ENCODE measurements at regions not wholly inside any gene's neighbourhood (a gene's known extent, or its start where the extent isn't known, plus 50 kb on each side); places are given as distances from the start of the nearest gene placed in this dataset.
A peak's percentile ranks its signal among the peaks of the same experiment; 100 is the strongest.

DNA sequence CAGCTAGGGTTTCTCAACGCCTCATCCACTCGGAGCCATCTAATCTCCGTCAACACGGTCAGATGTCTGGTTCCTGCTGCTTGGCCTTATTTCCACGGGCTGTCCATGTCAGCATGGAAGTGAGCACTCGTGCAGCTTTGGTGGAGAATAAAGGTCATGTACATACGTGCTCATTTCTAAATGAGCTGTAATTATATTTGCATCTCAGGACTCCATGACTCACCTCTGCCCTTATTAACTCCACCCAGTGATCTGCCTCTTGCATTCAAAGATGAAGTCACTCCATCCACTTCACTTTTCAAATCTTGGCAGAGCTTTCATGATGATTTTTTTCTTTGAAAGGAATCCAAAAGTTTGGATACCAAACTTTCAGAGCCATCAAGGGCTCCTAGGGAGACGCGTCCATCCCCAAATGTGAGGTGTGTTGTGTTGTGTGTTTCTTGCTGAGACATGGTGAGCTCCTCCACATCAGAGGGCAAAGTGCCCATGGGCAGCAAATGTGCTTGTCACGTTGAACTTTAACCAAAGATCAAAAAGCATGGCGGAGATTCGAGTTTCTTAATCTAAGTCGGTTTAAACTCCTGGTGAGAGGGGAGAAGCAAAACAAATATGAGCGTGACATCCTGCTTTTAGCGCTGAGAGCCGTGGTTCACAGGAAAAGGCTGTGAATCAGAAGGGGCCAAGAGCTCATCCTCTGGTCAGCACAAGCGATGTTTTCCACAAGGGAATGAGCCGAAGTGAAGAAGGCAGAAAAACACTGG lies 68.6 kb upstream of the ERRFI1 start (continued):
- no peak for TF ChIP-seq GLMP (CRISPR knock-in tag; IDR thresholded peaks at IDR 0.05; ENCODE audit: borderline replicate concordance)
- no peak for TF ChIP-seq CENPX (CRISPR knock-in tag; IDR thresholded peaks at IDR 0.05)
- no peak for TF ChIP-seq ZNF337 (CRISPR knock-in tag; IDR thresholded peaks at IDR 0.05; ENCODE audit: borderline replicate concordance, low read depth)
- no peak for TF ChIP-seq EED (CRISPR knock-in tag; IDR thresholded peaks at IDR 0.05)
- TF ChIP-seq ZNF292 (CRISPR knock-in tag; IDR thresholded peaks at IDR 0.05; ENCODE audit: borderline replicate concordance, low read depth) = no peak
- TF ChIP-seq POGK (CRISPR knock-in tag; conservative IDR thresholded peaks at IDR 0.05) = peak; percentile 55; the same call in 1 of the 2 replicates
- TF ChIP-seq SYNCRIP (IDR thresholded peaks at IDR 0.05; ENCODE audit: insufficient read depth, low read depth, low read length) = no peak
- no peak for TF ChIP-seq GTF3A (CRISPR knock-in tag; conservative IDR thresholded peaks at IDR 0.05)
- TF ChIP-seq, protein P1, sequence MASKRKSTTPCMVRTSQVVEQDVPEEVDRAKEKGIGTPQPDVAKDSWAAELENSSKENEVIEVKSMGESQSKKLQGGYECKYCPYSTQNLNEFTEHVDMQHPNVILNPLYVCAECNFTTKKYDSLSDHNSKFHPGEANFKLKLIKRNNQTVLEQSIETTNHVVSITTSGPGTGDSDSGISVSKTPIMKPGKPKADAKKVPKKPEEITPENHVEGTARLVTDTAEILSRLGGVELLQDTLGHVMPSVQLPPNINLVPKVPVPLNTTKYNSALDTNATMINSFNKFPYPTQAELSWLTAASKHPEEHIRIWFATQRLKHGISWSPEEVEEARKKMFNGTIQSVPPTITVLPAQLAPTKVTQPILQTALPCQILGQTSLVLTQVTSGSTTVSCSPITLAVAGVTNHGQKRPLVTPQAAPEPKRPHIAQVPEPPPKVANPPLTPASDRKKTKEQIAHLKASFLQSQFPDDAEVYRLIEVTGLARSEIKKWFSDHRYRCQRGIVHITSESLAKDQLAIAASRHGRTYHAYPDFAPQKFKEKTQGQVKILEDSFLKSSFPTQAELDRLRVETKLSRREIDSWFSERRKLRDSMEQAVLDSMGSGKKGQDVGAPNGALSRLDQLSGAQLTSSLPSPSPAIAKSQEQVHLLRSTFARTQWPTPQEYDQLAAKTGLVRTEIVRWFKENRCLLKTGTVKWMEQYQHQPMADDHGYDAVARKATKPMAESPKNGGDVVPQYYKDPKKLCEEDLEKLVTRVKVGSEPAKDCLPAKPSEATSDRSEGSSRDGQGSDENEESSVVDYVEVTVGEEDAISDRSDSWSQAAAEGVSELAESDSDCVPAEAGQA (IDR thresholded peaks at IDR 0.05; ENCODE audit: low read depth) = no peak
- TF ChIP-seq, protein P1 (CRISPR knock-in tag; IDR thresholded peaks at IDR 0.05; ENCODE audit: borderline replicate concordance) = no peak
- peak; percentile 71 for TF ChIP-seq TARDBP (CRISPR knock-in tag; IDR thresholded peaks at IDR 0.05)
- TF ChIP-seq SMARCE1 (IDR thresholded peaks at IDR 0.05; ENCODE audit: borderline replicate concordance) = no peak
- no peak for TF ChIP-seq ZNF607 (CRISPR knock-in tag; IDR thresholded peaks at IDR 0.05; ENCODE audit: borderline replicate concordance)
- TF ChIP-seq ZNF3 (CRISPR knock-in tag; IDR thresholded peaks at IDR 0.05) = no peak
- TF ChIP-seq SNAI1 (CRISPR knock-in tag; IDR thresholded peaks at IDR 0.05; ENCODE audit: borderline replicate concordance) = no peak
- TF ChIP-seq, protein P2, sequence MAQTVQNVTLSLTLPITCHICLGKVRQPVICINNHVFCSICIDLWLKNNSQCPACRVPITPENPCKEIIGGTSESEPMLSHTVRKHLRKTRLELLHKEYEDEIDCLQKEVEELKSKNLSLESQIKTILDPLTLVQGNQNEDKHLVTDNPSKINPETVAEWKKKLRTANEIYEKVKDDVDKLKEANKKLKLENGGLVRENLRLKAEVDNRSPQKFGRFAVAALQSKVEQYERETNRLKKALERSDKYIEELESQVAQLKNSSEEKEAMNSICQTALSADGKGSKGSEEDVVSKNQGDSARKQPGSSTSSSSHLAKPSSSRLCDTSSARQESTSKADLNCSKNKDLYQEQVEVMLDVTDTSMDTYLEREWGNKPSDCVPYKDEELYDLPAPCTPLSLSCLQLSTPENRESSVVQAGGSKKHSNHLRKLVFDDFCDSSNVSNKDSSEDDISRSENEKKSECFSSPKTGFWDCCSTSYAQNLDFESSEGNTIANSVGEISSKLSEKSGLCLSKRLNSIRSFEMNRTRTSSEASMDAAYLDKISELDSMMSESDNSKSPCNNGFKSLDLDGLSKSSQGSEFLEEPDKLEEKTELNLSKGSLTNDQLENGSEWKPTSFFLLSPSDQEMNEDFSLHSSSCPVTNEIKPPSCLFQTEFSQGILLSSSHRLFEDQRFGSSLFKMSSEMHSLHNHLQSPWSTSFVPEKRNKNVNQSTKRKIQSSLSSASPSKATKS (CRISPR knock-in tag; IDR thresholded peaks at IDR 0.05) = no peak
- TF ChIP-seq ISX (CRISPR knock-in tag; conservative IDR thresholded peaks at IDR 0.05) = no peak
- no peak for TF ChIP-seq ZNF317 (CRISPR knock-in tag; IDR thresholded peaks at IDR 0.05)
- TF ChIP-seq TBX3 (IDR thresholded peaks at IDR 0.05; ENCODE audit: borderline replicate concordance) = no peak
